IMR-90 (cell line): ENCODE measurements at regions not wholly inside any gene's neighbourhood (a gene's known extent, or its start where the extent isn't known, plus 50 kb on each side); places are given as distances from the start of the nearest gene placed in this dataset.

ENCODE experiments used
- ATAC-seq: fragments of 200-7000 bp; cut with Tn5 transposase; 2 replicates; pipeline ENCODE4 v1.9.1; 2020; ENCODE audit warnings: low read depth, mild to moderate bottlenecking, moderate library complexity
- BruUV-seq: library from RNA; stranded (reverse); fragments of 400-500 nt; replicated peaks from 2 replicates; lab custom pipeline; 2021; lab: Mats Ljungman, UMichigan
- CTCF ChIA-PET: fragments of 300-600 bp; formaldehyde crosslinking; extraction: SDS; loops from one replicate; lab custom pipeline; 2021; ENCODE audit warnings: antibody characterized with exemption; lab: Yijun Ruan, JAX
- POLR2A ChIA-PET: fragments of 300-600 bp; sonication (Branson Sonifier 250); formaldehyde crosslinking; loops from one replicate; lab custom pipeline; 2022; ENCODE audit warnings: antibody characterized with exemption; ENCODE audit not compliant: unreplicated experiment; lab: Charles Lee
- DNase-seq: peaks from one replicate; pipeline ENCODE4 v3.0.0; 2013
- H2AFZ ChIP-seq: replicated peaks from 2 replicates; pipeline ENCODE3; 2013; ENCODE audit warnings: low read length, mild to moderate bottlenecking; ENCODE audit not compliant: poor library complexity
- H2AK5ac ChIP-seq: 2 replicates; pipeline ENCODE4 v1.6.1; 2013; ENCODE audit warnings: low read depth, low read length, inconsistent platforms
- H2AK9ac ChIP-seq: replicated peaks from 2 replicates; pipeline ENCODE3; 2013; ENCODE audit warnings: mild to moderate bottlenecking, low read depth, low read length, moderate library complexity; ENCODE audit not compliant: poor library complexity
- H2BK120ac ChIP-seq: 2 replicates; pipeline ENCODE4 v1.6.1; 2013; ENCODE audit warnings: low read depth, low read length, inconsistent platforms
- H2BK15ac ChIP-seq: 3 replicates; pipeline ENCODE4 v1.6.1; 2013; ENCODE audit warnings: low read depth, low read length, inconsistent platforms
- H2BK20ac ChIP-seq: 2 replicates; pipeline ENCODE4 v1.6.1; 2013; ENCODE audit warnings: low read depth, mild to moderate bottlenecking, inconsistent platforms, low read length, moderate library complexity
- H2BK5ac ChIP-seq: 2 replicates; pipeline ENCODE4 v1.6.1; 2013; ENCODE audit warnings: mild to moderate bottlenecking, low read depth, low read length, inconsistent platforms; ENCODE audit not compliant: poor library complexity, severe bottlenecking
- H3K14ac ChIP-seq: replicated peaks from 2 replicates; pipeline ENCODE4 v1.6.1; 2013; ENCODE audit warnings: low read depth, low read length, inconsistent platforms
- H3K18ac ChIP-seq: 2 replicates; pipeline ENCODE4 v1.6.1; 2013; ENCODE audit warnings: low read depth, low read length, control low read depth
- H3K23ac ChIP-seq: 2 replicates; pipeline ENCODE4 v1.6.1; 2013; ENCODE audit warnings: low read depth, low read length, inconsistent platforms
- H3K27ac ChIP-seq: 2 replicates; pipeline ENCODE4 v1.5.1; 2013; ENCODE audit warnings: mild to moderate bottlenecking, control low read depth, low read length; ENCODE audit not compliant: insufficient read depth
- H3K27me3 ChIP-seq: 2 replicates; pipeline ENCODE4 v1.6.1; 2013; ENCODE audit warnings: low read length; ENCODE audit not compliant: control insufficient read depth, insufficient read depth
- H3K36me3 ChIP-seq: 2 replicates; pipeline ENCODE4 v1.6.1; 2013; ENCODE audit warnings: low read length, mixed read lengths; ENCODE audit not compliant: control insufficient read depth, insufficient read depth
- H3K4ac ChIP-seq: 2 replicates; pipeline ENCODE4 v1.6.1; 2013; ENCODE audit warnings: low read depth, low read length, inconsistent platforms
- H3K4me1 ChIP-seq: 2 replicates; pipeline ENCODE4 v1.6.1; 2013; ENCODE audit warnings: low read length, mixed read lengths; ENCODE audit not compliant: control insufficient read depth, insufficient read depth
- H3K4me2 ChIP-seq: 2 replicates; pipeline ENCODE4 v1.6.1; 2013; ENCODE audit warnings: low read depth, mild to moderate bottlenecking, control low read depth, low read length, moderate library complexity
- H3K4me3 ChIP-seq: 2 replicates; pipeline ENCODE4 v1.5.1; 2013; ENCODE audit warnings: low read depth, mild to moderate bottlenecking, control low read depth, low read length, moderate library complexity; ENCODE audit not compliant: insufficient read depth
- H3K56ac ChIP-seq: 2 replicates; pipeline ENCODE4 v1.6.1; 2013; ENCODE audit warnings: low read length, inconsistent platforms; ENCODE audit not compliant: insufficient read depth; ENCODE audit errors: extremely low read depth
- H3K79me1 ChIP-seq, 2 experiments: 2 replicates each; pipeline ENCODE4 v1.6.1; 2013; ENCODE audit warnings: low read length in 2 of 2, inconsistent platforms in 1 of 2, low read depth in 1 of 2
- H3K9ac ChIP-seq: 2 replicates; pipeline ENCODE4 v1.6.1; 2013; ENCODE audit warnings: low read depth, low read length, control low read depth
- H3K9me1 ChIP-seq: 2 replicates; pipeline ENCODE4 v1.6.1; 2013; ENCODE audit warnings: low read length, inconsistent platforms; ENCODE audit not compliant: insufficient read depth
- H3K9me3 ChIP-seq: 2 replicates; pipeline ENCODE4 v1.6.1; 2013; ENCODE audit warnings: low read length; ENCODE audit not compliant: control insufficient read depth, insufficient read depth
- H4K20me1 ChIP-seq: 2 replicates; pipeline ENCODE4 v1.6.1; 2013; ENCODE audit warnings: low read length, inconsistent platforms; ENCODE audit not compliant: insufficient read depth
- H4K5ac ChIP-seq: 2 replicates; pipeline ENCODE4 v1.6.1; 2013; ENCODE audit warnings: mild to moderate bottlenecking, low read depth, low read length, control low read depth
- H4K8ac ChIP-seq, 2 experiments: 2 replicates each; pipeline ENCODE4 v1.6.1; 2013; ENCODE audit warnings: low read depth in 2 of 2, low read length in 2 of 2, control low read depth in 1 of 2, inconsistent platforms in 1 of 2
- H4K91ac ChIP-seq: 2 replicates; pipeline ENCODE4 v1.6.1; 2013; ENCODE audit warnings: low read depth, low read length, inconsistent platforms; ENCODE audit not compliant: insufficient read depth
- BHLHE40 ChIP-seq: fragments of 150-350 bp; IDR thresholded peaks from 2 replicates; pipeline ENCODE4 v1.6.1; 2016; ENCODE audit warnings: mild to moderate bottlenecking, low read depth, low read length
- CEBPB ChIP-seq: IDR thresholded peaks from 2 replicates; pipeline ENCODE4 v1.6.1; 2012; ENCODE audit warnings: low read depth, low read length, improper control_type of control experiment
- CHD1 ChIP-seq: IDR thresholded peaks from 2 replicates; pipeline ENCODE4 v1.6.1; 2012; ENCODE audit warnings: low read depth, low read length, improper control_type of control experiment
- FOS ChIP-seq: fragments of 150-350 bp; IDR thresholded peaks from 2 replicates; pipeline ENCODE4 v1.6.1; 2016; ENCODE audit warnings: low read depth, low read length
- MAFK ChIP-seq: IDR thresholded peaks from 2 replicates; pipeline ENCODE4 v1.6.1; 2012; ENCODE audit warnings: low read depth, low read length, improper control_type of control experiment
- MAZ ChIP-seq: IDR thresholded peaks from 2 replicates; pipeline ENCODE4 v1.6.1; 2012; ENCODE audit warnings: low read depth, mild to moderate bottlenecking, low read length, improper control_type of control experiment, moderate library complexity, borderline replicate concordance
- MXI1 ChIP-seq: IDR thresholded peaks from 2 replicates; pipeline ENCODE4 v1.6.1; 2012; ENCODE audit warnings: low read depth, mild to moderate bottlenecking, low read length, moderate library complexity, borderline replicate concordance
- NFE2L2 ChIP-seq: fragments of 150-350 bp; IDR thresholded peaks from 2 replicates; pipeline ENCODE4 v1.6.1; 2016; ENCODE audit warnings: low read depth, mild to moderate bottlenecking, low read length
- POLR2A ChIP-seq: IDR thresholded peaks from 2 replicates; pipeline ENCODE4 v1.6.1; 2012; ENCODE audit warnings: mild to moderate bottlenecking, low read depth, low read length
- RAD21 ChIP-seq: IDR thresholded peaks from 2 replicates; pipeline ENCODE4 v1.6.1; 2012; ENCODE audit warnings: low read length, improper control_type of control experiment
- RCOR1 ChIP-seq: IDR thresholded peaks from 2 replicates; pipeline ENCODE4 v1.6.1; 2012; ENCODE audit warnings: mild to moderate bottlenecking, low read length, improper control_type of control experiment; ENCODE audit not compliant: insufficient replicate concordance
- RFX5 ChIP-seq: IDR thresholded peaks from 2 replicates; pipeline ENCODE4 v1.8.0; 2012; ENCODE audit warnings: low read depth, mild to moderate bottlenecking, low read length, moderate library complexity
- SMC3 ChIP-seq: fragments of 150-350 bp; IDR thresholded peaks from 2 replicates; pipeline ENCODE4 v1.6.1; 2016; ENCODE audit warnings: low read depth, mild to moderate bottlenecking, antibody characterized with exemption, low read length, moderate library complexity
- WGBS, 2 experiments: methylation state at CpG; one replicate each; pipeline versions ENCODE4 v1.1.5 to v1.1.7; 2013; ENCODE audit warnings: missing lambda C conversion rate in 2 of 2; ENCODE audit not compliant: insufficient read length in 1 of 2; ENCODE audit errors: extremely low coverage in 2 of 2; 5-methylcytosine and 5-hydroxymethylcytosine counted together
- dilution Hi-C: fragments of 300-500 bp; cut with HindIII; formaldehyde crosslinking; loops from one replicate; pipeline ENCODE4 v1.14.3; 2018; ENCODE audit warnings: low sequenced_read_pairs; ENCODE audit not compliant: unreplicated experiment
- in situ Hi-C: fragments of 300-500 bp; cut with MboI; formaldehyde crosslinking; loops from 3 replicates; pipeline ENCODE4 v1.14.3; 2019; ENCODE audit warnings: low sequenced_read_pairs, inconsistent platforms, mixed read lengths
- intact Hi-C: fragments of 100-400 bp; cut with micrococcal nuclease; formaldehyde crosslinking; loops from 2 replicates; pipeline ENCODE4 v1.10.0; 2022
- TF ChIP-seq, protein P1 (sequence below): conservative IDR thresholded peaks from 2 replicates; pipeline ENCODE4 v1.5.1; 2012; ENCODE audit warnings: mild to moderate bottlenecking, low read depth, low read length, improper control_type of control experiment
- TF ChIP-seq, protein P2 (sequence below): fragments of 150-350 bp; IDR thresholded peaks from 2 replicates; pipeline ENCODE4 v1.6.1; 2017; ENCODE audit warnings: mild to moderate bottlenecking, antibody characterized with exemption, low read length, low read depth
- TF ChIP-seq, protein P3 (sequence below): fragments of 150-350 bp; IDR thresholded peaks from 2 replicates; pipeline ENCODE4 v1.6.1; 2016; ENCODE audit warnings: low read depth, mild to moderate bottlenecking, low read length, moderate library complexity, borderline replicate concordance

DNA sequence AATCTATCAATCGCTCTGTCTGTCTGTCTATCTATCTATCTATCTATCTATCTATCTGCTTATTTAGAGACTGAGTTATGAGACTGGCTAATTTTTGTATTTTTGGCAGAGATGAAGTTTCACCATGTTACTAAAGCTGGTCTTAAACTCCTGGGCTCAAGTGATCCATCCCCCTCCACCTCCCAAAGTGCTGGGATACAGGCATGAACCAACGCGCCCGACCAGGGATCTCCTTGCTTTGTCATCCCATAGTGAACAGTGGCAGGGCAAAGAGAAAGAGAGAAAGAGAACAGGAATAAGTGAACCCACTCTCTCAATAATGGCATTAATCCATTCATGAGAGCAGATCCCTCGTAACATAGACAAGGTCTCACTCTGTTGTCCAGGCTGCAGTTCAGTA lies 66.4 kb upstream of the DSP start:
- Histone ChIP-seq H3K14ac (no peak overlapping the region), H3K4ac (no peak overlapping the region), H3K4me1 (no peaks in the 10 kb centered on the region), H2AFZ (no peak overlapping the region), H3K4me3 (no peak overlapping the region), H4K8ac (no peak overlapping the region), H2BK20ac (no peak overlapping the region), H3K27me3 (peaks cover 2% of the 10 kb centered on the region; the same call in 1 of the 2 replicates), H3K9ac (no peak overlapping the region), H3K79me1 (no peaks in the 10 kb centered on the region), H3K23ac (no peak overlapping the region), H3K9me1 (no peaks in the 10 kb centered on the region), H2BK15ac (no peak overlapping the region), H3K56ac (no peak overlapping the region), H3K36me3 (no peaks in the 10 kb centered on the region), H3K4me2 (no peak overlapping the region), H3K9me3 (no peaks in the 10 kb centered on the region), H4K91ac (no peak overlapping the region), H3K27ac (no peak overlapping the region), H4K5ac (no peak overlapping the region), H3K18ac (no peak overlapping the region), H2AK9ac (no peak overlapping the region), H2AK5ac (no peak overlapping the region), H4K20me1 (no peaks in the 10 kb centered on the region), H2BK120ac (no peak overlapping the region), H2BK5ac (no peak overlapping the region)
- ChIA-PET CTCF (no interaction called here), POLR2A (no interaction called here)
- no CpG with 5 or more reads among the region's 5 CpGs for WGBS, 2 experiments
- dilution Hi-C loops (no loop called here), intact Hi-C loops (no loop called here), in situ Hi-C loops (no loop called here)
- TF ChIP-seq RCOR1 = no peak
- TF ChIP-seq CEBPB = no peak
- TF ChIP-seq, protein P1, sequence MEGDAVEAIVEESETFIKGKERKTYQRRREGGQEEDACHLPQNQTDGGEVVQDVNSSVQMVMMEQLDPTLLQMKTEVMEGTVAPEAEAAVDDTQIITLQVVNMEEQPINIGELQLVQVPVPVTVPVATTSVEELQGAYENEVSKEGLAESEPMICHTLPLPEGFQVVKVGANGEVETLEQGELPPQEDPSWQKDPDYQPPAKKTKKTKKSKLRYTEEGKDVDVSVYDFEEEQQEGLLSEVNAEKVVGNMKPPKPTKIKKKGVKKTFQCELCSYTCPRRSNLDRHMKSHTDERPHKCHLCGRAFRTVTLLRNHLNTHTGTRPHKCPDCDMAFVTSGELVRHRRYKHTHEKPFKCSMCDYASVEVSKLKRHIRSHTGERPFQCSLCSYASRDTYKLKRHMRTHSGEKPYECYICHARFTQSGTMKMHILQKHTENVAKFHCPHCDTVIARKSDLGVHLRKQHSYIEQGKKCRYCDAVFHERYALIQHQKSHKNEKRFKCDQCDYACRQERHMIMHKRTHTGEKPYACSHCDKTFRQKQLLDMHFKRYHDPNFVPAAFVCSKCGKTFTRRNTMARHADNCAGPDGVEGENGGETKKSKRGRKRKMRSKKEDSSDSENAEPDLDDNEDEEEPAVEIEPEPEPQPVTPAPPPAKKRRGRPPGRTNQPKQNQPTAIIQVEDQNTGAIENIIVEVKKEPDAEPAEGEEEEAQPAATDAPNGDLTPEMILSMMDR = no peak
- TF ChIP-seq, protein P2, sequence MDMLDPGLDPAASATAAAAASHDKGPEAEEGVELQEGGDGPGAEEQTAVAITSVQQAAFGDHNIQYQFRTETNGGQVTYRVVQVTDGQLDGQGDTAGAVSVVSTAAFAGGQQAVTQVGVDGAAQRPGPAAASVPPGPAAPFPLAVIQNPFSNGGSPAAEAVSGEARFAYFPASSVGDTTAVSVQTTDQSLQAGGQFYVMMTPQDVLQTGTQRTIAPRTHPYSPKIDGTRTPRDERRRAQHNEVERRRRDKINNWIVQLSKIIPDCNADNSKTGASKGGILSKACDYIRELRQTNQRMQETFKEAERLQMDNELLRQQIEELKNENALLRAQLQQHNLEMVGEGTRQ = no peak
- TF ChIP-seq, protein P3, sequence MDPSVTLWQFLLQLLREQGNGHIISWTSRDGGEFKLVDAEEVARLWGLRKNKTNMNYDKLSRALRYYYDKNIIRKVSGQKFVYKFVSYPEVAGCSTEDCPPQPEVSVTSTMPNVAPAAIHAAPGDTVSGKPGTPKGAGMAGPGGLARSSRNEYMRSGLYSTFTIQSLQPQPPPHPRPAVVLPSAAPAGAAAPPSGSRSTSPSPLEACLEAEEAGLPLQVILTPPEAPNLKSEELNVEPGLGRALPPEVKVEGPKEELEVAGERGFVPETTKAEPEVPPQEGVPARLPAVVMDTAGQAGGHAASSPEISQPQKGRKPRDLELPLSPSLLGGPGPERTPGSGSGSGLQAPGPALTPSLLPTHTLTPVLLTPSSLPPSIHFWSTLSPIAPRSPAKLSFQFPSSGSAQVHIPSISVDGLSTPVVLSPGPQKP = no peak
- no peak for TF ChIP-seq NFE2L2
- TF ChIP-seq FOS = no peak
- no peak for TF ChIP-seq MAFK
- no peak for TF ChIP-seq POLR2A
- TF ChIP-seq SMC3 = no peak
- no peak for TF ChIP-seq MXI1
- no peak for TF ChIP-seq MAZ
- no peak for TF ChIP-seq RFX5
- no peak for TF ChIP-seq BHLHE40
- TF ChIP-seq RAD21 = no peak
- no peak for TF ChIP-seq CHD1
- ATAC-seq (no peak), DNase-seq (no peak)
- no TSS peak for BruUV-seq
